Common myeloid progenitor, CD34-positive (primary cell): ENCODE measurements at regions not wholly inside any gene's neighbourhood (a gene's known extent, or its start where the extent isn't known, plus 50 kb on each side); places are given as distances from the start of the nearest gene placed in this dataset.

ENCODE experiments used
- CTCF ChIA-PET: fragments of 350-600 bp; sonication (Branson Sonifier 250); formaldehyde crosslinking; loops from one replicate; lab custom pipeline; 2021; ENCODE audit warnings: antibody characterized with exemption; lab: Charles Lee
- POLR2A ChIA-PET: fragments of 350-600 bp; sonication (Branson Sonifier 250); formaldehyde crosslinking; loops from one replicate; lab custom pipeline; 2021; ENCODE audit warnings: antibody characterized with exemption; lab: Charles Lee
- DNase-seq, 3 donors: peaks; one replicate each; pipeline versions ENCODE4 v3.0.0 to v3.0.0-alpha.2; 2013
- H3K27ac ChIP-seq, 2 experiments: 1 replicate in 1 of 2; 2 replicates in 1 of 2; pipeline ENCODE4 v1.7.0; 2013; ENCODE audit warnings: inconsistent platforms in 2 of 2, low read length in 2 of 2, mild to moderate bottlenecking in 2 of 2, low read depth in 1 of 2, moderate library complexity in 1 of 2; ENCODE audit not compliant: severe bottlenecking in 2 of 2, insufficient read depth in 1 of 2, poor library complexity in 1 of 2
- H3K27me3 ChIP-seq, 5 experiments: replicated peaks in 2 of 5; 1 replicate in 3 of 5; 2 replicates in 2 of 5; pipeline versions ENCODE4 v1.6.1 to v1.7.0; 2013; ENCODE audit warnings: low read length in 4 of 5, mild to moderate bottlenecking in 2 of 5, moderate library complexity in 2 of 5, inconsistent platforms in 1 of 5; ENCODE audit not compliant: insufficient read depth in 5 of 5, control insufficient read depth in 4 of 5
- H3K36me3 ChIP-seq, 4 experiments: 1 replicate in 2 of 4; 2 replicates in 2 of 4; pipeline versions ENCODE4 v1.6.1 to v1.7.0; 2013; ENCODE audit warnings: low read length in 3 of 4, control low read depth in 1 of 4, mild to moderate bottlenecking in 1 of 4; ENCODE audit not compliant: control insufficient read depth in 4 of 4, insufficient read depth in 4 of 4
- H3K4me1 ChIP-seq, 4 experiments: 1 replicate in 3 of 4; 2 replicates in 1 of 4; pipeline versions ENCODE4 v1.6.1 to v1.7.1; 2013; ENCODE audit warnings: low read length in 3 of 4, mild to moderate bottlenecking in 3 of 4, control low read depth in 1 of 4, inconsistent platforms in 1 of 4, moderate library complexity in 1 of 4; ENCODE audit not compliant: control insufficient read depth in 4 of 4, insufficient read depth in 4 of 4; ENCODE audit errors: control extremely low read depth in 1 of 4
- H3K4me3 ChIP-seq, 7 experiments: 1 replicate in 4 of 7; 2 replicates in 3 of 7; pipeline versions ENCODE4 v1.5.1 to v1.7.0; 2013; ENCODE audit warnings: mild to moderate bottlenecking in 7 of 7, low read length in 6 of 7, moderate library complexity in 6 of 7, inconsistent platforms in 2 of 7, low read depth in 2 of 7, control low read depth in 1 of 7; ENCODE audit not compliant: insufficient read depth in 4 of 7, control insufficient read depth in 1 of 7; ENCODE audit errors: extremely low read depth in 1 of 7
- H3K9me3 ChIP-seq, 5 experiments: 1 replicate in 4 of 5; 2 replicates in 1 of 5; pipeline versions ENCODE4 v1.6.1 to v1.7.1; 2013; ENCODE audit warnings: low read length in 4 of 5, mild to moderate bottlenecking in 2 of 5, inconsistent platforms in 1 of 5, low read depth in 1 of 5, moderate library complexity in 1 of 5; ENCODE audit not compliant: control insufficient read depth in 4 of 5, insufficient read depth in 2 of 5; ENCODE audit errors: control extremely low read depth in 1 of 5
- WGBS: methylation state at CpG from one replicate; pipeline ENCODE4 v1.1.5; 2013; ENCODE audit not compliant: insufficient coverage; 5-methylcytosine and 5-hydroxymethylcytosine counted together

GRCh38 chr14:49405291-49405690 is 180.9 kb downstream of the RPS29 start:
- Histone ChIP-seq H3K27me3 (no peaks in the 10 kb centered on the region), H3K36me3 (no peaks in the 10 kb centered on the region), H3K4me1 (peaks cover 0 to 4% (median 0%) of the 10 kb centered on the region in 4 experiments), H3K4me3 (no peak overlapping the region), H3K9me3 (no peaks in the 10 kb centered on the region), H3K27ac (no peak overlapping the region)
- ChIA-PET POLR2A (no interaction called here), CTCF (interaction anchor here (1.4 kb wide), 1 partner anchor 15 kb away, joined by 4 read pairs; no protein-coding TSS in a partner anchor)
- 100% methylated on average over 1 of the region's 3 CpGs for WGBS
- DNase-seq = no peak

DNA sequence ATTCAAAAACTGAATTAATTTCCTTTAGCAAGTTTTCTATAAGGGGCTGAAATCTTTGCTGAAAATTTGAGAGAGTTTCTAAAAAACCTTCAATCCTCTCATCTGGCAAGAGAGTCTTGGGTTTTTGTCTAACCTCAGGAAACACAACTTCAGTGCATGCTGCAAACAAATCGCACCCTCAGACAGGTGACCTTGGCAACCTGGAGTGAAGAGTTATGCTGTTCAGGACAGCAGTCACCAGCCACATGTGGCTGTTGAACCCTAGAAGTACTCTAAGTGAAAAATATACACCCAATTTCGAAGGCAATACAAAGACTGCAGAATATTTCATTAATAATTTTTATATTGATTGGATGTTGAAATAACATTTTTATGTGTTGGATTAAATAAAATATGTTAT is 184.8 kb downstream of the RPS29 start:
- WGBS = no CpG with 5 or more reads among the region's 2 CpGs
- CTCF ChIA-PET = no interaction called here
- POLR2A ChIA-PET = no interaction called here

DNA sequence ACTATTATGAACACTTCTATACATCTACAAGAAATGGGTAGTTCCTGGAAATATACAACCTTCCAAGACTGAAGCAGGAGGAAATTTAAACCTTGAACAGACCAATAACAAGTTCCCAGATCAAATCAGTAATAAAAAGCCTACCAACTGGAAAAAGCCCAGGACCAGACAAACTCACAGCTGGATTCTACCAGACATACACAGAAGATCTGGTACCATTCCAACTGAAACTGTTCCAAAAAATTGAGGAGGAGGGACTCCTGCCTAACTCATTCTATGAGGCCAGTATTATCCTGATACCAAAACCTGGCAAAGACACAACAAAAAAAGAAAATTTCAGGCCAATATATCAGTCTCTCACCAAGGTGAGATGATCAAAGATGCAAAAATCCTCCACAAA is 189.4 kb downstream of the RPS29 start:
- ChIA-PET CTCF (no interaction called here), POLR2A (no interaction called here)

More for the DNA sequence above, 184.8 kb downstream of the RPS29 start:
- Histone ChIP-seq H3K4me3 (no peak overlapping the region), H3K36me3 (no peaks in the 10 kb centered on the region), H3K27me3 (no peaks in the 10 kb centered on the region), H3K9me3 (no peaks in the 10 kb centered on the region), H3K27ac (no peak overlapping the region), H3K4me1 (peaks cover 0 to 4% (median 0%) of the 10 kb centered on the region in 4 experiments)
- no peak for DNase-seq

GRCh38 chr14:49381778-49382177 is 204.4 kb downstream of the RPS29 start:
- POLR2A ChIA-PET = no interaction called here
- 77% methylated on average over 1 of the region's 1 CpG for WGBS
- no peak for DNase-seq
- no peaks in the 10 kb centered on the region for H3K27me3 ChIP-seq
- no peaks in the 10 kb centered on the region for H3K4me1 ChIP-seq
- no peaks in the 10 kb centered on the region for H3K36me3 ChIP-seq
- no peak overlapping the region for H3K4me3 ChIP-seq
- H3K9me3 ChIP-seq = peaks cover 0 to 1% (median 0%) of the 10 kb centered on the region in 5 experiments
- no peak overlapping the region for H3K27ac ChIP-seq
- CTCF ChIA-PET = no interaction called here

More for the DNA sequence above, 189.4 kb downstream of the RPS29 start:
- Histone ChIP-seq H3K9me3 (no peaks in the 10 kb centered on the region), H3K4me1 (no peaks in the 10 kb centered on the region), H3K27me3 (no peaks in the 10 kb centered on the region), H3K36me3 (no peaks in the 10 kb centered on the region), H3K27ac (no peak overlapping the region), H3K4me3 (no peak overlapping the region)
- DNase-seq = no peak

DNA sequence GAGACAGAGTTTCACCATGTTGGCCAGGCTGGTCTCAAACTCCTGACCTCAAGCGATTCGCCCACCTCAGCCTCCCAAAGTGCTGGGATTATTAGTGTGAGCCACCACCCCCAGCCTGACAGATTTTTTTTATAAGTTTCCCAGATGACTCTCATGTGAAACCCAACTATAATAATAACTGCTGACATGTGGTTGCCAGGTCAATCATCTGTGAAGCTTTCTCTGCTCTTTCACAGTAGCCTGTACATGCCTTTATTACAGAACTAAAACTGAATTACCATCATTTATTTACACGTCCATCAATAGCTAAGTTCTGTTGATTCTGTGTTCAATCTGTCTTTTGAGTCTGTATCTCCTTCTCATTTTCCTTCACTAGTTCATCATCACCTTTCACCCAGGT is 218.5 kb downstream of the RPS29 start:
- H3K4me1 ChIP-seq = peaks cover 0 to 4% (median 0%) of the 10 kb centered on the region in 4 experiments
- ChIA-PET POLR2A (no interaction called here), CTCF (interaction anchor here (0.9 kb wide), 1 partner anchor 16 kb away, joined by 3 read pairs; no protein-coding TSS in a partner anchor)
- no CpG with 5 or more reads among the region's 3 CpGs for WGBS
- no peak for DNase-seq
- no peak overlapping the region for H3K4me3 ChIP-seq
- H3K27me3 ChIP-seq = peaks cover 0 to 6% (median 2%) of the 10 kb centered on the region in 5 experiments
- no peak overlapping the region for H3K27ac ChIP-seq
- H3K9me3 ChIP-seq = no peaks in the 10 kb centered on the region
- H3K36me3 ChIP-seq = no peaks in the 10 kb centered on the region

GRCh38 chr14:49366416-49366815 is 219.8 kb downstream of the RPS29 start:
- H3K27me3 ChIP-seq = peaks cover 0 to 6% (median 2%) of the 10 kb centered on the region in 5 experiments
- ChIA-PET CTCF (no interaction called here), POLR2A (no interaction called here)
- DNase-seq = no peak
- no peak overlapping the region for H3K27ac ChIP-seq
- no peaks in the 10 kb centered on the region for H3K9me3 ChIP-seq
- no peaks in the 10 kb centered on the region for H3K36me3 ChIP-seq
- peaks cover 0 to 4% (median 0%) of the 10 kb centered on the region in 4 experiments for H3K4me1 ChIP-seq
- H3K4me3 ChIP-seq = no peak overlapping the region
- WGBS = 88% methylated on average over 1 of the region's 1 CpG

- DNase-seq = no peak
- Histone ChIP-seq H3K4me3 (no peak overlapping the region), H3K27me3 (peaks cover 0 to 6% (median 2%) of the 10 kb centered on the region in 5 experiments), H3K27ac (no peak overlapping the region), H3K9me3 (no peaks in the 10 kb centered on the region), H3K4me1 (peaks cover 0 to 4% (median 0%) of the 10 kb centered on the region in 4 experiments), H3K36me3 (no peaks in the 10 kb centered on the region)
- WGBS = 75% methylated on average over 1 of the region's 1 CpG
- ChIA-PET POLR2A (no interaction called here), CTCF (no interaction called here)
Measured at GRCh38 chr14:49364752-49365117, 221.4 kb downstream of the RPS29 start.
